Activated T-helper 2 cell treated with anti-CD3 and anti-CD28 coated beads, Interferon-gamma antibody, Interleukin-2, Interleukin-4, amounts not matched to agents 10 μg/mL and 5 μg/mL and 100 μg/mL, durations not matched to agents 14 hours and 24 hours and 36 hours (primary cell): ENCODE measurements at regions not wholly inside any gene's neighbourhood (a gene's known extent, or its start where the extent isn't known, plus 50 kb on each side); places are given as distances from the start of the nearest gene placed in this dataset.

Experiments
- DNase-seq: peaks from one replicate; pipeline ENCODE4 v3.0.0; 2021; ENCODE audit warnings: low spot score
- H3K27ac Mint-ChIP-seq: one replicate; pipeline ENCODE4 v1.8.0; 2021; ENCODE audit warnings: mixed read lengths
- H3K27me3 Mint-ChIP-seq: one replicate; pipeline ENCODE4 v1.8.0; 2021; ENCODE audit warnings: low read depth, mixed read lengths
- H3K36me3 Mint-ChIP-seq: one replicate; pipeline ENCODE4 v1.8.0; 2021; ENCODE audit warnings: low read depth, mixed read lengths
- H3K4me1 Mint-ChIP-seq: one replicate; pipeline ENCODE4 v1.8.0; 2021; ENCODE audit warnings: low read depth, mixed read lengths
- H3K4me3 Mint-ChIP-seq: one replicate; pipeline ENCODE4 v1.8.0; 2021; ENCODE audit warnings: low read depth, mild to moderate bottlenecking, moderate library complexity, mixed read lengths
- H3K9me3 Mint-ChIP-seq: one replicate; pipeline ENCODE4 v1.8.0; 2021; ENCODE audit warnings: mixed read lengths
- intact Hi-C: fragments of 100-400 bp; cut with micrococcal nuclease; formaldehyde crosslinking; loops from one replicate; pipeline ENCODE4 v1.15.1; 2023

GRCh38 chr18:73859837-73860397 is 287.7 kb downstream of the FBXO15 start:
- H3K27me3 Mint-ChIP-seq, result no peaks in the 10 kb centered on the region
- H3K4me1 Mint-ChIP-seq, result peaks cover 2% of the 10 kb centered on the region
- H3K9me3 Mint-ChIP-seq, result no peaks in the 10 kb centered on the region
- H3K36me3 Mint-ChIP-seq, result no peaks in the 10 kb centered on the region
- H3K27ac Mint-ChIP-seq, result no peak overlapping the region
- no peak for DNase-seq
- intact Hi-C loops, result no loop called here
- H3K4me3 Mint-ChIP-seq, result no peak overlapping the region

DNA sequence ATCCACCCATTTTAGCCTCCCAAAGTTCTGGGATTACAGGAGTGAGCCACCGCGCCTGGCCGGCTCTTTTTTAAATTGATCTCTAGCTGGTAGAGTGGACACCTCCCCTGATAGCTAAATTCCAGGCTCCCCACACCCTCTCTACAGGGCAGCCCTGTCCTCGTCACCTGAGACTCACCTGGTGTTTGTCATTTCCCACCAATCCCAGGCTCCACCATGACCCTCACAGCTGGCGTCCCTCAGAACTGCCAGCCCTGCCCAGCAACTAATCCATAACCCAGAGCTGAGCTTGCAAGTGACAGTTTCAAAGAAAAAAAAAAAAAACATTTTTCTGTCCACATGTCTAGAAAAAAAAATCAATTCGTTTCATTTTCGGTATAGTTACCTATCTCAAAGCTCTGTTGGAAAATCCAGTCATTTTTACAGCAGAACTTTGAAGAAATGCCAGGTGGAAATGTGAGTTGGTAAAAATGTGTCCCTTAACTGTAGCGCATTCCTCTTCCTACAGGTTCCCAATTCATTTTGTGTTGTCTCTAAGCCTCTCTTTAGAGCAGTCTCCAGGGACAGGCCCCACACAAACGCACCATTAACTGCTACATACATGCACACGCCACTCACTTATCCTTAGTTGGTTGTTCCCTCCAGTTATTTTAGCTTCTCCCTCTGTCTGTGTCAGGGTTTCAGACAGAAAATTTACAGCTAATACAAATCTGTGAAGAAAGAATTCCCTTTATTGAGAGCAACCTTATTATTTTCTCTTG is 294.7 kb downstream of the FBXO15 start:
- no peak overlapping the region for H3K4me3 Mint-ChIP-seq
- no peaks in the 10 kb centered on the region for H3K27me3 Mint-ChIP-seq
- intact Hi-C loops, result no loop called here
- no peak for DNase-seq
- no peaks in the 10 kb centered on the region for H3K4me1 Mint-ChIP-seq
- H3K27ac Mint-ChIP-seq, result no peak overlapping the region
- no peaks in the 10 kb centered on the region for H3K36me3 Mint-ChIP-seq
- H3K9me3 Mint-ChIP-seq, result no peaks in the 10 kb centered on the region

- no peaks in the 10 kb centered on the region for H3K4me1 Mint-ChIP-seq
- H3K27me3 Mint-ChIP-seq, result no peaks in the 10 kb centered on the region
- no peaks in the 10 kb centered on the region for H3K36me3 Mint-ChIP-seq
- DNase-seq, result no peak
- no peak overlapping the region for H3K4me3 Mint-ChIP-seq
- H3K27ac Mint-ChIP-seq, result no peak overlapping the region
- intact Hi-C loops, result no loop called here
- H3K9me3 Mint-ChIP-seq, result no peaks in the 10 kb centered on the region
Measured at GRCh38 chr18:73850782-73851181, 296.9 kb downstream of the FBXO15 start.

DNA sequence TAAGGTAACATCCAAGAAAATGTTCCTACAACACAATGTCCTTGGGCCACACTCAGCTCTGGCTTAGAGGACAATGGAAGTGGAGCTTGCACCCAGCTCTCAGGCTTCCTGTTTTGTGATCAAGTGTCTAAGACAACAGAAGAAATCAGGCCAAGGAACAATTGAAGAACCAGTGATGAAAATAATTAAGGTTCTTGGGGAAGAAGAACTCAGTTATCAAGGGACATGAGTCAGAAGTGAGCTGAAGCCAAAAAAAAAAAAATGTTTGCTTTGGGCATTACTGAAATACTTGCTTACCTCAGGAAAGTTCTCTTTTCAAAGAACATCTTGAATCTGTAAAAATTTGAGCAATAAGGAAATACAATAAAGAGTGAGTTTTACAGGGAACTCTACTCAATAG is 299.0 kb downstream of the FBXO15 start:
- no peak for DNase-seq
- Mint-ChIP-seq H3K27ac (no peak overlapping the region), H3K9me3 (no peaks in the 10 kb centered on the region), H3K4me3 (no peak overlapping the region), H3K27me3 (no peaks in the 10 kb centered on the region), H3K4me1 (no peaks in the 10 kb centered on the region), H3K36me3 (no peaks in the 10 kb centered on the region)
- intact Hi-C loops, result no loop called here

DNA sequence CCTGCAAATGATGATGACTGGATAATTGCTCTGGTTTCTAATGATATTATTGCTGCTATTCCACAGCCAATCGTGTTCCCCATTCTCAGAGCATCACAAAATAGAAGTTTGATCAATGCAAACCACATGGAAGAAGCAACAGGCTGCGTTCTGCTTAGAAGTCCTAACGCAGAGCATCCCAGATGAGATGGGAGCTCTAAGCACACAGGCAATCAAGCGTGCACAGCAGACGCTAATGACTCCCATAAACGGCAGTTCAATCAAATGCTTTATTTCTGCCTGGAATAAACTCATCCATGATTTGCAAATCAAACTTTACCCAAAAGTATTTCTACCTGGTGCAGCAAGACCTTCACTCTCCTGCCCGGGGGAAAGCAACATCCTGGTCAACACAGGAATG is 304.2 kb downstream of the FBXO15 start:
- no peaks in the 10 kb centered on the region for H3K36me3 Mint-ChIP-seq

GRCh38 chr18:73842795-73843394 is 304.7 kb downstream of the FBXO15 start:
- Mint-ChIP-seq H3K4me1 (peaks cover 2% of the 10 kb centered on the region), H3K27ac (no peak overlapping the region), H3K36me3 (no peaks in the 10 kb centered on the region), H3K9me3 (no peaks in the 10 kb centered on the region), H3K4me3 (no peak overlapping the region), H3K27me3 (no peaks in the 10 kb centered on the region)
- DNase-seq, result peak; percentile 11
- intact Hi-C loops, result loop anchor here (2.0 kb wide), 1 partner anchor 1080 kb away; no protein-coding TSS in a partner anchor

More for the DNA sequence above, 304.2 kb downstream of the FBXO15 start:
- Mint-ChIP-seq H3K27me3 (no peaks in the 10 kb centered on the region), H3K27ac (no peak overlapping the region), H3K9me3 (no peaks in the 10 kb centered on the region), H3K4me3 (no peak overlapping the region), H3K4me1 (peaks cover 2% of the 10 kb centered on the region)
- no peak for DNase-seq
- intact Hi-C loops, result loop anchor here (2.0 kb wide), 1 partner anchor 1081 kb away; no protein-coding TSS in a partner anchor

DNA sequence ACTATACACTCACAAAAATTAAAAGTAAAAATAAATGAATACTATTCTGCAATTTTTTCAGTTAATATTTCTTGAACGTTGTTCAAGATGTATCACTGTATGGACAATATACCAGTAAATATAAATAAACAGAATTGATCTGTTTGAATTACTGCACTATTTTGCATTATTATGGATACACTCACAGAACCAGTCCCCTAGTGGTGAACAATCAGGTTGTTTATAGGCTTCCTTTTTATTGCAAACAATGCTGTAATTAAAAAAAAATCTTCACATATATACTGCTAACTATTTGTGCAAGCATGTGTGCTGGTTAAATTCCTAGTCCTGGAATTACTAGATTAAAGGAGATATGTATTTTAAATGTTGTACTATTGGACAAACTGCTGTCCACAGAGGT is 306.0 kb downstream of the FBXO15 start:
- DNase-seq, result no peak
- Mint-ChIP-seq H3K27ac (no peak overlapping the region), H3K4me1 (peaks cover 2% of the 10 kb centered on the region), H3K4me3 (no peak overlapping the region), H3K9me3 (no peaks in the 10 kb centered on the region), H3K27me3 (no peaks in the 10 kb centered on the region), H3K36me3 (no peaks in the 10 kb centered on the region)
- intact Hi-C loops, result loop anchor here (2.0 kb wide), 1 partner anchor 1079 kb away; no protein-coding TSS in a partner anchor

- intact Hi-C loops, result no loop called here
- no peak overlapping the region for H3K27ac Mint-ChIP-seq
- no peaks in the 10 kb centered on the region for H3K27me3 Mint-ChIP-seq
- no peak overlapping the region for H3K4me3 Mint-ChIP-seq
- no peaks in the 10 kb centered on the region for H3K36me3 Mint-ChIP-seq
- no peak for DNase-seq
- H3K9me3 Mint-ChIP-seq, result no peaks in the 10 kb centered on the region
- peaks cover 2% of the 10 kb centered on the region for H3K4me1 Mint-ChIP-seq
Measured at GRCh38 chr18:73840319-73840945, 307.2 kb downstream of the FBXO15 start.

DNA sequence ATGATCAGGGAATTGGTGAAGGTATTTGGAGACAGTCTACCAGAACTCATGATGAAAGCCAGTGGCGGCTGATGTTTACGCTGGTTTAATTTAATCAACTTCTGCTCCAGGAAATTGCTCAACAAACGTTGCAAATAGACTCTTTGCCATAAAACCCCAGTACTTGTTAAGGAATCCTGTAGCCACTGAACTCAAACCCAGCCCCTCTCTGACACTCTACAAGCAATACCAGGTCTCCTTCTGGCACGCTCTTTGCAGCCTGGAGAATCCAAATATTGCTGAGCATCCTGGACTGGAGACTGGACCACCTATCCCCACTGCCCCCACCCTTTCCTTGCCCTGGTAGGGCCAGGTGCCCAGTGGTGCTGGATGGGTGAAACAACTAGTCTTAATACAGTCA is 308.2 kb downstream of the FBXO15 start:
- Mint-ChIP-seq H3K27ac (no peak overlapping the region), H3K4me3 (no peak overlapping the region), H3K36me3 (no peaks in the 10 kb centered on the region), H3K4me1 (peaks cover 2% of the 10 kb centered on the region), H3K9me3 (no peaks in the 10 kb centered on the region), H3K27me3 (no peaks in the 10 kb centered on the region)
- intact Hi-C loops, result no loop called here
- no peak for DNase-seq

- H3K9me3 Mint-ChIP-seq, result no peaks in the 10 kb centered on the region
- H3K4me3 Mint-ChIP-seq, result no peak overlapping the region
- no peak overlapping the region for H3K27ac Mint-ChIP-seq
- no peaks in the 10 kb centered on the region for H3K27me3 Mint-ChIP-seq
- H3K36me3 Mint-ChIP-seq, result no peaks in the 10 kb centered on the region
- no peak for DNase-seq
- intact Hi-C loops, result no loop called here
- peaks cover 2% of the 10 kb centered on the region for H3K4me1 Mint-ChIP-seq
Measured at GRCh38 chr18:73838107-73838506, 309.5 kb downstream of the FBXO15 start.

- intact Hi-C loops, result no loop called here
- Mint-ChIP-seq H3K27ac (no peak overlapping the region), H3K9me3 (no peaks in the 10 kb centered on the region), H3K27me3 (no peaks in the 10 kb centered on the region), H3K4me3 (no peak overlapping the region), H3K36me3 (no peaks in the 10 kb centered on the region), H3K4me1 (no peaks in the 10 kb centered on the region)
- no peak for DNase-seq
Measured at GRCh38 chr18:73835656-73836364, 311.8 kb downstream of the FBXO15 start.

DNA sequence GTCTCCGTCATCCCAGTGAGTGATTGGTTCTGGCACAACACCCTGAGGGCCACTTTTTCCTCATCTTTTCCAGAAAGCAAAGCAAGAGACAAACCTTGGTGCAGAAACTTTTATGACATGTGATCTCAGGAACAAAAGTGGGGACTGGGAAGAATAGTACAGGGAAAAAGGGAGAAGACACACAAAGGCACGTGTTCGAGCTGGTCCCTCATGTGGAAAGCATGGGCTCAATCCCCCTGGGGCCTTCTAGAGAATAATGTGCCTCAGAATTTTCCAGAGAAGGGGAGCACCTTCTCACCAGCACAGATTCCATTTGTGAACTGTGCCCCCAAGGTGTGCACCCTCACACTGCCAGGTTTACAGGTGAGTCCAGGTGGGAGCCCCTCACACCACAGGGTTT is 312.6 kb downstream of the FBXO15 start:
- intact Hi-C loops, result no loop called here
- no peaks in the 10 kb centered on the region for H3K36me3 Mint-ChIP-seq
- H3K27ac Mint-ChIP-seq, result no peak overlapping the region
- H3K4me1 Mint-ChIP-seq, result no peaks in the 10 kb centered on the region
- no peak overlapping the region for H3K4me3 Mint-ChIP-seq
- H3K9me3 Mint-ChIP-seq, result no peaks in the 10 kb centered on the region
- H3K27me3 Mint-ChIP-seq, result no peaks in the 10 kb centered on the region
- DNase-seq, result no peak
